ENCODE measurements at regions not wholly inside any gene's neighbourhood (a gene's known extent, or its start where the extent isn't known, plus 50 kb on each side); places are given as distances from the start of the nearest gene placed in this dataset.
"Not testable (repeated sequence)": the region's sequence is repeated elsewhere in the genome, so short reads cannot be mapped to it uniquely, and the experiment has no call there.

DNA sequence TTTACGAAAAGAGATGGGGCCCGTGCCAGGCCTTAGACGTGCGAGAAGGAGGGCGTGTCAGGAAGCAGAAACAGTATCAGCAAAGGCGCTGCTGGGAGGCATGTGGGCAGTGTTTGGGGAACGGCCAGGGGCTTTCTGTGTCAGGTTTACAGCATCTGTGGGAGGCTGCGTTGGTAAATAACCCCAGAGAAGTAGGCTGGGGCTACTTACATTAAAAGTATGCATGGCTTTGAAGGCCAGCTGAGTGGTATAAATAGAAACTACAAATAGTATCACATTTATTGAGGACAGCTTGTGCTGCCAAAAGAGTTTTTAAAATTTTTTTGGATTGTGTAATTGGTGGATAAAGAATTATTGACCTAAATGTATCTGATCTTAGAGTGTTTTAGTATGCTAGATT lies 54.8 kb upstream of the PROP1 start:
- H3K4ac ChIP-seq (ENCODE audit: low read depth, low read length); H4K20me1 ChIP-seq (ENCODE audit: insufficient read depth, low read length); H3K56ac ChIP-seq (ENCODE audit: extremely low read depth, insufficient read depth, low read length); H4K5ac ChIP-seq (ENCODE audit: low read depth, low read length); H2BK15ac ChIP-seq (ENCODE audit: low read depth, low read length); BruUV-seq (replicated peaks); H2AFZ ChIP-seq (replicated peaks; ENCODE audit: low read length, poor library complexity); H4K8ac ChIP-seq (ENCODE audit: low read depth in 2 of 2, low read length in 2 of 2); H3K14ac ChIP-seq (replicated peaks; ENCODE audit: low read depth, low read length); H2BK20ac ChIP-seq (ENCODE audit: low read depth, low read length); H3K4me1 ChIP-seq (ENCODE audit: control insufficient read depth, insufficient read depth, low read length); ATAC-seq (ENCODE audit: low read depth); H2BK120ac ChIP-seq (ENCODE audit: low read depth, low read length); CTCF ChIA-PET; H3K9ac ChIP-seq (ENCODE audit: low read depth, low read length); H3K9me1 ChIP-seq (ENCODE audit: insufficient read depth, low read length); dilution Hi-C loops (cut with HindIII; ENCODE audit: low sequenced_read_pairs, unreplicated experiment); H4K91ac ChIP-seq (ENCODE audit: insufficient read depth, low read depth, low read length); H3K4me2 ChIP-seq (ENCODE audit: low read depth, low read length); DNase-seq; H3K4me3 ChIP-seq (ENCODE audit: insufficient read depth, low read depth, low read length); H3K18ac ChIP-seq (ENCODE audit: low read depth, low read length); H3K79me1 ChIP-seq (ENCODE audit: low read depth in 1 of 2, low read length in 2 of 2); H3K23ac ChIP-seq (ENCODE audit: low read depth, low read length); H3K27ac ChIP-seq (ENCODE audit: insufficient read depth, low read length); H2BK5ac ChIP-seq (ENCODE audit: low read depth, low read length, poor library complexity, severe bottlenecking); intact Hi-C loops (cut with micrococcal nuclease); H3K9me3 ChIP-seq (ENCODE audit: control insufficient read depth, insufficient read depth, low read length); H3K36me3 ChIP-seq (ENCODE audit: control insufficient read depth, insufficient read depth, low read length); H3K27me3 ChIP-seq (ENCODE audit: control insufficient read depth, insufficient read depth, low read length); H2AK9ac ChIP-seq (replicated peaks; ENCODE audit: low read depth, low read length, poor library complexity); POLR2A ChIA-PET (ENCODE audit: unreplicated experiment); H2AK5ac ChIP-seq (ENCODE audit: low read depth, low read length): not testable (repeated sequence)
- in situ Hi-C loops (cut with MboI; ENCODE audit: low sequenced_read_pairs) = loop anchor here (25.0 kb wide), 1 partner anchor 439 kb away; the partner anchor contains the start of gene B4GALT7
- no CpG with 5 or more reads among the region's 8 CpGs for WGBS, 2 experiments (ENCODE audit: extremely low coverage in 2 of 2, insufficient read length in 1 of 2)

DNA sequence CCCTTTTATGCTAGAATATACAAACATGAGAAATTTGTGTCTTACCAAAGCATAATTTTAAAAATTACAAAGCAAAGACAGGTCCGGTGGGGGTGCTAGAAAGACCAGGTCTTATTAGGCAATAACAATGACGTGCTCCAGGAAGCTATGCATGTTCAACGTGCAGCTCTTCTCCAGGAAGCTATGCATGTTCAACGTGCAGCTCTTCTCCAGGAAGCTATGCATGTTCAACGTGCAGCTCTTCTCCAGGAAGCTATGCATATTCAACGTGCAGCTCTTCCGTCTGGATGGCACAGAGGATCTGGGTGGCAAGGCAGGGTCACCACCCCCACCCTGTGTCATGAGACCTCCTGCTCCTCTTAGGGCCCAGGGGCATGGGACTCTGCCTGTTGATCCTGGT lies 51.9 kb upstream of the PROP1 start:
- BruUV-seq (replicated peaks); ATAC-seq (ENCODE audit: low read depth): not testable (repeated sequence)

More for the DNA sequence above, 51.9 kb upstream of the PROP1 start:
- H3K9ac ChIP-seq (ENCODE audit: low read depth, low read length); H2AK9ac ChIP-seq (replicated peaks; ENCODE audit: low read depth, low read length, poor library complexity); H2AFZ ChIP-seq (replicated peaks; ENCODE audit: low read length, poor library complexity); dilution Hi-C loops (cut with HindIII; ENCODE audit: low sequenced_read_pairs, unreplicated experiment); H4K8ac ChIP-seq (ENCODE audit: low read depth in 2 of 2, low read length in 2 of 2); H2AK5ac ChIP-seq (ENCODE audit: low read depth, low read length); H3K14ac ChIP-seq (replicated peaks; ENCODE audit: low read depth, low read length); H3K36me3 ChIP-seq (ENCODE audit: control insufficient read depth, insufficient read depth, low read length); H3K4ac ChIP-seq (ENCODE audit: low read depth, low read length); H3K4me3 ChIP-seq (ENCODE audit: insufficient read depth, low read depth, low read length); POLR2A ChIA-PET (ENCODE audit: unreplicated experiment); CTCF ChIA-PET; H2BK5ac ChIP-seq (ENCODE audit: low read depth, low read length, poor library complexity, severe bottlenecking); H3K56ac ChIP-seq (ENCODE audit: extremely low read depth, insufficient read depth, low read length); H4K91ac ChIP-seq (ENCODE audit: insufficient read depth, low read depth, low read length); H3K18ac ChIP-seq (ENCODE audit: low read depth, low read length); H3K9me3 ChIP-seq (ENCODE audit: control insufficient read depth, insufficient read depth, low read length); intact Hi-C loops (cut with micrococcal nuclease); H4K20me1 ChIP-seq (ENCODE audit: insufficient read depth, low read length); H3K23ac ChIP-seq (ENCODE audit: low read depth, low read length); H4K5ac ChIP-seq (ENCODE audit: low read depth, low read length); H3K79me1 ChIP-seq (ENCODE audit: low read depth in 1 of 2, low read length in 2 of 2); DNase-seq; H3K4me2 ChIP-seq (ENCODE audit: low read depth, low read length); H2BK15ac ChIP-seq (ENCODE audit: low read depth, low read length); in situ Hi-C loops (cut with MboI; ENCODE audit: low sequenced_read_pairs); H3K27ac ChIP-seq (ENCODE audit: insufficient read depth, low read length); H3K9me1 ChIP-seq (ENCODE audit: insufficient read depth, low read length); H3K27me3 ChIP-seq (ENCODE audit: control insufficient read depth, insufficient read depth, low read length); H3K4me1 ChIP-seq (ENCODE audit: control insufficient read depth, insufficient read depth, low read length); H2BK120ac ChIP-seq (ENCODE audit: low read depth, low read length); H2BK20ac ChIP-seq (ENCODE audit: low read depth, low read length): not testable (repeated sequence)
- no CpG with 5 or more reads among the region's 7 CpGs for WGBS, 2 experiments (ENCODE audit: extremely low coverage in 2 of 2, insufficient read length in 1 of 2)

Data from IMR-90 (cell line).